IPS-20b (cell line): ENCODE measurements at regions not wholly inside any gene's neighbourhood (a gene's known extent, or its start where the extent isn't known, plus 50 kb on each side); places are given as distances from the start of the nearest gene placed in this dataset.

Experiments used
- H3K27ac ChIP-seq: one replicate; pipeline ENCODE4 v1.5.1; 2013; ENCODE audit warnings: low read length
- H3K27me3 ChIP-seq: 2 replicates; pipeline ENCODE4 v1.6.1; 2013; ENCODE audit warnings: mild to moderate bottlenecking, low read length, inconsistent platforms; ENCODE audit not compliant: insufficient read depth
- H3K36me3 ChIP-seq: 2 replicates; pipeline ENCODE4 v1.6.1; 2013; ENCODE audit warnings: low read depth, mild to moderate bottlenecking, inconsistent platforms, low read length, moderate library complexity; ENCODE audit not compliant: insufficient read depth
- H3K4me1 ChIP-seq: 2 replicates; pipeline ENCODE4 v1.6.1; 2013; ENCODE audit warnings: mild to moderate bottlenecking, control low read depth, inconsistent platforms, low read length, moderate library complexity; ENCODE audit not compliant: insufficient read depth
- H3K4me3 ChIP-seq: 2 replicates; pipeline ENCODE4 v1.5.1; 2013; ENCODE audit warnings: mild to moderate bottlenecking, low read length, inconsistent platforms
- H3K9ac ChIP-seq: 2 replicates; pipeline ENCODE4 v1.6.1; 2013; ENCODE audit warnings: low read depth, mild to moderate bottlenecking, inconsistent platforms, low read length, moderate library complexity
- H3K9me3 ChIP-seq: 2 replicates; pipeline ENCODE4 v1.6.1; 2013; ENCODE audit warnings: mild to moderate bottlenecking, low read depth, low read length, inconsistent platforms; ENCODE audit not compliant: insufficient read depth

DNA sequence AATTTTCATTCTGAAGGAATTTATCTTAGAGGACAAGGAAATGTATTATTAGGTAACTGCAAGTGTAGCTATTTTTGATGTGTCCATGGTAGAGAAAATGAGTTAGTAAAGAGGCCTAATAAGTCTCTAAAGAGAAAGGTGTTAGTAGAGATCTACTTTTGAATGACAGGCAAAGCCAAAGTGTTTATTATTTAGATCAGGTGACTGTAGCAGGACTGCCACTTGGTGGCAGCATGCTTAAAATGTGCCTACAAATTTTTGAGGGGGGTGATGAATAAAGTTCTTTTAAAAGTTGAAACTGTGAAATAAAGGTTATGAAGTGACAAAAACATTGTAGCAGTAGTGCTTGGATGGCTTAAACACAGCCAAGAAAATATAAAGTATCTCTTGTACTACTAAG, 421.5 kb upstream of the MEIS1 start:
- no peak overlapping the region for H3K4me3 ChIP-seq
- H3K36me3 ChIP-seq = no peaks in the 10 kb centered on the region
- no peak overlapping the region for H3K27ac ChIP-seq
- H3K4me1 ChIP-seq = no peaks in the 10 kb centered on the region
- peaks cover 6% of the 10 kb centered on the region; the same call in 1 of the 2 replicates for H3K9me3 ChIP-seq
- no peak overlapping the region for H3K9ac ChIP-seq
- H3K27me3 ChIP-seq = no peaks in the 10 kb centered on the region

- no peak overlapping the region for H3K4me3 ChIP-seq
- H3K9me3 ChIP-seq = no peaks in the 10 kb centered on the region
- H3K27me3 ChIP-seq = no peaks in the 10 kb centered on the region
- no peak overlapping the region for H3K27ac ChIP-seq
- H3K9ac ChIP-seq = no peak overlapping the region
- no peaks in the 10 kb centered on the region for H3K4me1 ChIP-seq
- H3K36me3 ChIP-seq = no peaks in the 10 kb centered on the region
These were observed 431.0 kb upstream of the MEIS1 start for GRCh38 chr2:66003931-66004330.

- H3K9me3 ChIP-seq = no peaks in the 10 kb centered on the region
- no peaks in the 10 kb centered on the region for H3K27me3 ChIP-seq
- H3K36me3 ChIP-seq = no peaks in the 10 kb centered on the region
- H3K4me3 ChIP-seq = no peak overlapping the region
- no peak overlapping the region for H3K9ac ChIP-seq
- no peaks in the 10 kb centered on the region for H3K4me1 ChIP-seq
- H3K27ac ChIP-seq = no peak overlapping the region
These were observed 433.4 kb upstream of the MEIS1 start for GRCh38 chr2:66001538-66001937.

DNA sequence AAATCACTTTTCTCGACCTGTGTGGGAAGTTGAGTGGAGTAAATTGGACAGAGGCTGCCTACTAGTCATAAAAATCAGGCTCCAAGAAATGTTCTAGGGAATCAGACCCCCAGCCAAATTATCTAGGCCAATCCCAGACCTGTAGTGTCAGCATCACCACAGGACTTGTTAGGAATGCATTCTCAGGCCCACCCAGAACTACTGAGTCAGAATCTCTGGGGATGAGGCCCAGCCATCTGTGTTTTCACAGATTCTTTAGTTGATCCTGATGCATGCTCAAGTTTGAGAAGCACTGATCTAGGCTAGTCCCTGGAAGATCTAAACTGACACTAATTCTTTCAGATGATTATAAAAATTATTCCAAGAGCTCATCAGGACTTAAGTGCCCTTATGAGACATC, 434.0 kb upstream of the MEIS1 start:
- Histone ChIP-seq H3K27ac (no peak overlapping the region), H3K9me3 (no peaks in the 10 kb centered on the region), H3K4me3 (no peak overlapping the region), H3K27me3 (no peaks in the 10 kb centered on the region), H3K36me3 (no peaks in the 10 kb centered on the region), H3K4me1 (no peaks in the 10 kb centered on the region), H3K9ac (no peak overlapping the region)

- Histone ChIP-seq H3K9ac (no peak overlapping the region), H3K36me3 (no peaks in the 10 kb centered on the region), H3K9me3 (no peaks in the 10 kb centered on the region), H3K27me3 (no peaks in the 10 kb centered on the region), H3K4me1 (no peaks in the 10 kb centered on the region), H3K4me3 (no peak overlapping the region), H3K27ac (no peak overlapping the region)
These were observed 435.1 kb upstream of the MEIS1 start for GRCh38 chr2:65999796-66000195.

DNA sequence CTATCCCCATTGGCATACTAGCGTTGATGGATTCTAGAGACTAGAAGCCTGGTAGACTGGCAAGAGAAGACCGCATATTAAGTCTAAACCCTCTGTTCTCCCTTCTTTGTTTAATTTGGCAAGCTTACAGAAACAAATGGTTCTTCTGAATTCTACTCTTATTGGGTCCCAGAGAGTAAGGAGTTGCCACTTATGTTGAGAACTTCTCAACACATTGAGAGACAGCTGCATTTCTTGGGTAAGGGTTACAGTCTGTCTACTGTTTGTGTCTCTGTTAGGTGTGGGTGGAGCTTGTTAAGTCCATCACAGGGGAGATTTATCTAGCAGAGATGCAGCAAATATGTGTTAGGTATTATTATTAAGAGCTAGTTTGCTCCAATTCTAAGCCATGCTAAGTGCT, 435.8 kb upstream of the MEIS1 start:
- no peaks in the 10 kb centered on the region for H3K9me3 ChIP-seq
- H3K9ac ChIP-seq = no peak overlapping the region
- H3K4me1 ChIP-seq = no peaks in the 10 kb centered on the region
- H3K27ac ChIP-seq = no peak overlapping the region
- H3K27me3 ChIP-seq = no peaks in the 10 kb centered on the region
- no peaks in the 10 kb centered on the region for H3K36me3 ChIP-seq
- H3K4me3 ChIP-seq = no peak overlapping the region

- no peaks in the 10 kb centered on the region for H3K27me3 ChIP-seq
- H3K9ac ChIP-seq = no peak overlapping the region
- no peak overlapping the region for H3K27ac ChIP-seq
- H3K36me3 ChIP-seq = no peaks in the 10 kb centered on the region
- H3K4me1 ChIP-seq = no peaks in the 10 kb centered on the region
- H3K9me3 ChIP-seq = no peaks in the 10 kb centered on the region
- no peak overlapping the region for H3K4me3 ChIP-seq
These were observed 437.0 kb upstream of the MEIS1 start for GRCh38 chr2:65997961-65998360.

- no peaks in the 10 kb centered on the region for H3K9me3 ChIP-seq
- H3K4me1 ChIP-seq = peaks cover 4% of the 10 kb centered on the region; the same call in 1 of the 2 replicates
- H3K36me3 ChIP-seq = no peaks in the 10 kb centered on the region
- H3K27me3 ChIP-seq = no peaks in the 10 kb centered on the region
- no peak overlapping the region for H3K9ac ChIP-seq
- H3K4me3 ChIP-seq = no peak overlapping the region
- no peak overlapping the region for H3K27ac ChIP-seq
These were observed 442.7 kb upstream of the MEIS1 start for GRCh38 chr2:65992198-65992554.

DNA sequence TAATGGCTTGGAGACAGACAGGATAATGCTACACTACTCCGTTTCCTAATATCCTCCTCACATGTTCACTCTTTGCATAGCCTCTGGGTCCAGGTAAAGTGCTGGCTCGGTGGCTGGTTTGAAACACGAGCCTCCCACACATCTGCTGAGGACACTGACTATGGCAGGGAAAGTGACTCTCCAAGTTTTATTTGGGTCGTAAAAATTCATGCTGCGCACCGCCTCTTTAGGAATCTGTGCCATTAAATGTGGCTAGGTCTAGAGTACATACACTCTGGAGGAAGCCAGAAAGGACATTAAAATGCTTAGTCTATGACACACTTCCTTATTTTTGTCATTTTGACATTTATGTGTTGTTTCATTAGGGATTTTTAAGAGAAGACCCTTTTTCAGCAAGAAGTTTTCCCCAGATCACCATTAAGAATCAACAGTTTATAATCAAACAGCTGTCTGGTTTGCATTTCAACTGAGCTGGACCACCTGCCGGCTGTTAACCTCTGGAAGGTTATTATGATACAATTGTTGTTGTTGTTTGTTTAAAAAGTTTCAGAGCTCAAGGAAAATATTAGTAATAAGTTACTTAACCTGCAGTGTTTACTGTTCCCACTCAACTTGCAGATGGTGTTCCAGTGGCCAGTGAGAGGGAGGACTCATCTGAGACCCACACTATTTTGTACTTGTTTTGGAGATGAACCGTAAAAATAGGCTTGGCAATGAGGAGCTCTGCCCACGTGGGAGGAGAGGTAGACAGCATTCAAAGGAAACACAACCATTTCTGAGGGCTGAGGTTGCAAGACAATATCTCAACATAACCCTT, 443.3 kb upstream of the MEIS1 start:
- Histone ChIP-seq H3K9ac (no peak overlapping the region), H3K4me3 (no peak overlapping the region), H3K9me3 (no peaks in the 10 kb centered on the region), H3K27ac (no peak overlapping the region), H3K4me1 (peaks cover 4% of the 10 kb centered on the region; the same call in 1 of the 2 replicates), H3K36me3 (no peaks in the 10 kb centered on the region), H3K27me3 (no peaks in the 10 kb centered on the region)

DNA sequence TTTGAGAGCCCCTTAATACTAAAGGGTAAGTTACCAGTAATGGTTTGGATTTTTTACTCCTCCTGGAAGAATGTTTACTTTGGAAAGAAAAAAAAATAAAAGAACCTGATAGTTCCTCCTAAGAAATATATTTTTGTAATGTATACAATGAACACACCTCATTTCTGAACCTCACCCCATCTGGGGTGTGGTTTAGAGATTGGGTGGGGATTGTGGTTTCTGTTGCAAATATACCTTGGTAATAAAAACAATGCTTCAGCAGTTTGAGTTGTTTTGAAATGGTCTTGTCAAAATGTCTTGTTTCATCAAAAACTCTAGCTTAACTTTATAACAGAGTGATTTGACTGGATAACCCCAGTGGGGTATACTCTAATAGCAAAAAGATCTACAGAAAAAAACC, 448.9 kb upstream of the MEIS1 start:
- no peaks in the 10 kb centered on the region for H3K36me3 ChIP-seq
- no peaks in the 10 kb centered on the region for H3K9me3 ChIP-seq
- H3K4me3 ChIP-seq = no peak overlapping the region
- no peaks in the 10 kb centered on the region for H3K27me3 ChIP-seq
- no peaks in the 10 kb centered on the region for H3K4me1 ChIP-seq
- no peak overlapping the region for H3K27ac ChIP-seq
- H3K9ac ChIP-seq = no peak overlapping the region

DNA sequence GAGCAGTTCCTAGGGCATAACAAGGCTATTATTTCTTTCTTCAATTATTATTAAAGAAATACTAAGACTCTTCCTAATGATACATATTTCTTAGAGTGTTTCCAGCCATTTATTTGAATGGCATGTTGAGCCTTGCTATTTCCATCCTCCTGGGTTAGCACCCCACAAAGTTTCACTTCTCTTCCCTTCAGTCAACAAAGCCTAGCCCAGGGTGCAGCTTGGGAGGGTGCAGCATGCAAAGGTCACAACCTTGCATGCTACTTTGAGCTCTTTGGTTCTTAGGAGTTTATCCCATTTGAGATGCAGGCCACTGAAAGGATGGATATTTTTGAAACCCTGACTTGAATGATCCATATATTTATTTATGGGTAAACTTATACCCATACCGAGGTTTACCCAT, 454.4 kb upstream of the MEIS1 start:
- H3K9ac ChIP-seq = no peak overlapping the region
- no peaks in the 10 kb centered on the region for H3K4me1 ChIP-seq
- no peaks in the 10 kb centered on the region for H3K27me3 ChIP-seq
- H3K27ac ChIP-seq = no peak overlapping the region
- no peak overlapping the region for H3K4me3 ChIP-seq
- no peaks in the 10 kb centered on the region for H3K36me3 ChIP-seq
- H3K9me3 ChIP-seq = peaks cover 6% of the 10 kb centered on the region; the same call in 1 of the 2 replicates

- H3K4me3 ChIP-seq = no peak overlapping the region
- no peaks in the 10 kb centered on the region for H3K27me3 ChIP-seq
- H3K9ac ChIP-seq = no peak overlapping the region
- H3K9me3 ChIP-seq = peaks cover 6% of the 10 kb centered on the region; the same call in 1 of the 2 replicates
- no peaks in the 10 kb centered on the region for H3K4me1 ChIP-seq
- no peaks in the 10 kb centered on the region for H3K36me3 ChIP-seq
- no peak overlapping the region for H3K27ac ChIP-seq
These were observed 455.5 kb upstream of the MEIS1 start for GRCh38 chr2:65979446-65979845.
